ENCODE measurements at regions not wholly inside any gene's neighbourhood (a gene's known extent, or its start where the extent isn't known, plus 50 kb on each side); places are given as distances from the start of the nearest gene placed in this dataset.

DNA sequence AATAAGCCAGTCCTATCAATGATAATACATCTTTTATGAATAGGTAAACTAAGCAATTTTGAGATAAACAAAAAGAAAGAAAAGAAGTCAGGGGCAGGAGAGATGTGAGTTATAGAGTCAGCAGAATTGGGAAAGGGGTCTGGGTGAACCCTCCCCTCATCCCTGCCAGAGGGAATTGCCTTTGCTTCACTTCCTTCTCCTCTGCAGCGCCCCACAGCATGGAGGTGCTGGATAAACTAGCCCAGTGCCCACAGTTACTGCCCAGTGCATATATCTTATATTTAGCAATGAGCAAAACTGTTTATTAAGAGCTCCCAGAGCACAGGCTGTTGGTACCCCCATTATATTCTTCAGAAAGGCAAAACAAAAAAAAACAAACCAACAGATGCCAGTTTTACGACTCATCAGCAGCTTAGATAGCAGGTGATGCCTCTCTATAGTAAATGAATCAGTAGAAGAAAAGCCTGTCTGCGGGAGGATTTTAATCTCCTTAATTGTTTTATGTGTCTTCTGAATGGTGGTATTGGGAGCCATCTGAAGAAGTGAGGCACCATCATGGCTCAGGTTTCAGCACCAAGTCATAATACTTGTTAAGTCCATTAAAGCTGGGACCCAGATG is 419.2 kb downstream of the EPM2A start:
- WGBS, 2 experiments (ENCODE audit: insufficient coverage in 2 of 2): no CpG with 5 or more reads among the region's 3 CpGs
- no peak overlapping the region for H3K4me3 ChIP-seq (ENCODE audit: extremely low read depth, insufficient read depth, low read length, poor library complexity, severe bottlenecking)
- no peak overlapping the region for H3K27ac ChIP-seq (ENCODE audit: low read depth, low read length, severe bottlenecking)

DNA sequence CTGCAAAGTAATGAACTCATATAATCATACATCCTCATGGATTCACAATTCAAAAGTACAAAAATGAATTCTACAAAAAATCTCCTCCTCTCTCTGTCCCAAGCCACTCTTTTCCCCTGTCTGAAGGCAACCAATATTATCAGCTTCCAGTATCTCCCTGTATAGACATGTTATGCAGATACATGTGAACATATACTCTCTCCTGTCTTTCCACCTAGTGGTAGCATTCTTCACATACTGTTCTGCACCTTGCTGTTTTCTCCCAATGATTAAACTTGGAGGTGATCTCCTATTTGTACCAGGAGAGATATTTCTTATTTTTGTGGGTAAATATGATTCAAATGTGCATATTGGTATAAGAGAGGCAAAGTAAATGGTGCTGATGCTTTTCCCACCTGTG is 416.4 kb downstream of the EPM2A start:
- Histone ChIP-seq H3K4me1 (ENCODE audit: control insufficient read depth, insufficient read depth, low read length, poor library complexity, severe bottlenecking) (no peaks in the 10 kb centered on the region), H3K27ac (ENCODE audit: low read depth, low read length, severe bottlenecking) (no peak overlapping the region), H3K4me3 (ENCODE audit: extremely low read depth, insufficient read depth, low read length, poor library complexity, severe bottlenecking) (no peak overlapping the region), H3K36me3 (ENCODE audit: control insufficient read depth, insufficient read depth, low read length) (no peaks in the 10 kb centered on the region), H3K9me3 (ENCODE audit: control insufficient read depth, low read length) (no peaks in the 10 kb centered on the region)

More for the DNA sequence above, 419.2 kb downstream of the EPM2A start:
- no peaks in the 10 kb centered on the region for H3K36me3 ChIP-seq (ENCODE audit: control insufficient read depth, insufficient read depth, low read length)
- H3K4me1 ChIP-seq (ENCODE audit: control insufficient read depth, insufficient read depth, low read length, poor library complexity, severe bottlenecking): no peaks in the 10 kb centered on the region
- no peaks in the 10 kb centered on the region for H3K9me3 ChIP-seq (ENCODE audit: control insufficient read depth, low read length)

- no peaks in the 10 kb centered on the region for H3K9me3 ChIP-seq (ENCODE audit: control insufficient read depth, low read length)
- WGBS, 2 experiments (ENCODE audit: insufficient coverage in 2 of 2): no CpG with 5 or more reads among the region's 2 CpGs
- no peaks in the 10 kb centered on the region for H3K4me1 ChIP-seq (ENCODE audit: control insufficient read depth, insufficient read depth, low read length, poor library complexity, severe bottlenecking)
- no peaks in the 10 kb centered on the region for H3K36me3 ChIP-seq (ENCODE audit: control insufficient read depth, insufficient read depth, low read length)
- H3K27ac ChIP-seq (ENCODE audit: low read depth, low read length, severe bottlenecking): no peak overlapping the region
- no peak overlapping the region for H3K4me3 ChIP-seq (ENCODE audit: extremely low read depth, insufficient read depth, low read length, poor library complexity, severe bottlenecking)
Observed at GRCh38 chr6:145319605-145320004, 415.7 kb downstream of the EPM2A start.

- H3K27ac ChIP-seq (ENCODE audit: low read depth, low read length, severe bottlenecking): no peak overlapping the region
- 92 to 100% methylated on average over 1 of the region's 1 CpG for WGBS, 2 experiments (ENCODE audit: insufficient coverage in 2 of 2)
- H3K4me1 ChIP-seq (ENCODE audit: control insufficient read depth, insufficient read depth, low read length, poor library complexity, severe bottlenecking): no peaks in the 10 kb centered on the region
- H3K4me3 ChIP-seq (ENCODE audit: extremely low read depth, insufficient read depth, low read length, poor library complexity, severe bottlenecking): no peak overlapping the region
- H3K9me3 ChIP-seq (ENCODE audit: control insufficient read depth, low read length): no peaks in the 10 kb centered on the region
- H3K36me3 ChIP-seq (ENCODE audit: control insufficient read depth, insufficient read depth, low read length): no peaks in the 10 kb centered on the region
Observed at GRCh38 chr6:145323646-145324045, 411.7 kb downstream of the EPM2A start.

- 93 to 100% methylated on average over 1 to 2 of the region's 2 CpGs for WGBS, 2 experiments (ENCODE audit: insufficient coverage in 2 of 2)
- no peaks in the 10 kb centered on the region for H3K9me3 ChIP-seq (ENCODE audit: control insufficient read depth, low read length)
- H3K27ac ChIP-seq (ENCODE audit: low read depth, low read length, severe bottlenecking): no peak overlapping the region
- H3K4me3 ChIP-seq (ENCODE audit: extremely low read depth, insufficient read depth, low read length, poor library complexity, severe bottlenecking): no peak overlapping the region
- H3K4me1 ChIP-seq (ENCODE audit: control insufficient read depth, insufficient read depth, low read length, poor library complexity, severe bottlenecking): no peaks in the 10 kb centered on the region
- H3K36me3 ChIP-seq (ENCODE audit: control insufficient read depth, insufficient read depth, low read length): no peaks in the 10 kb centered on the region
Observed at GRCh38 chr6:145327586-145327985, 407.7 kb downstream of the EPM2A start.

GRCh38 chr6:145329257-145329656 is 406.1 kb downstream of the EPM2A start:
- Histone ChIP-seq H3K27ac (ENCODE audit: low read depth, low read length, severe bottlenecking) (no peak overlapping the region), H3K36me3 (ENCODE audit: control insufficient read depth, insufficient read depth, low read length) (no peaks in the 10 kb centered on the region), H3K4me3 (ENCODE audit: extremely low read depth, insufficient read depth, low read length, poor library complexity, severe bottlenecking) (no peak overlapping the region), H3K9me3 (ENCODE audit: control insufficient read depth, low read length) (no peaks in the 10 kb centered on the region), H3K4me1 (ENCODE audit: control insufficient read depth, insufficient read depth, low read length, poor library complexity, severe bottlenecking) (no peaks in the 10 kb centered on the region)
- 73% methylated on average over 2 of the region's 3 CpGs; no CpG with 5 or more reads in 1 of the 2 experiments for WGBS, 2 experiments (ENCODE audit: insufficient coverage in 2 of 2)

GRCh38 chr6:145331066-145331465 is 404.3 kb downstream of the EPM2A start:
- 86 to 92% methylated on average over 3 to 4 of the region's 4 CpGs for WGBS, 2 experiments (ENCODE audit: insufficient coverage in 2 of 2)

DNA sequence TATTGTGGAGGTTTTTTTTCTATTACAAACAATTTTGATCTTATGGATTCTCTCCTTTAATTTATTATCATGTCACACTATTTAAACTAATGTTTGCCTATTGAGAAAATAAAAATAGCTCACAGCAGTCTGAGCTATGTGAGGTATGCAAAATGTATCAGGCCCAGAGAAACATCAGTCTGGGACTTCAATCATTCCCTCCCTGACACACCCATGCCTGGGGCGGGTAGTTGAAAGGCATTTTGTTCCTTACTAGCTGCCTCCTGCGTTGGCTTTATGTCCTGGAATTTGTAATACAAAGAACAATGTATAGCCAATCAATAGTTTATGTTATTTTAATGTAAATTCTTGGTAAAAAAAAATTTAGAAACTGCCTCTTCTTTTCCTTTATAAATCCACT is 403.3 kb downstream of the EPM2A start:
- WGBS, 2 experiments (ENCODE audit: insufficient coverage in 2 of 2): no CpG with 5 or more reads among the region's 2 CpGs
- H3K36me3 ChIP-seq (ENCODE audit: control insufficient read depth, insufficient read depth, low read length): no peaks in the 10 kb centered on the region
- no peak overlapping the region for H3K4me3 ChIP-seq (ENCODE audit: extremely low read depth, insufficient read depth, low read length, poor library complexity, severe bottlenecking)
- H3K27ac ChIP-seq (ENCODE audit: low read depth, low read length, severe bottlenecking): no peak overlapping the region
- no peaks in the 10 kb centered on the region for H3K9me3 ChIP-seq (ENCODE audit: control insufficient read depth, low read length)
- H3K4me1 ChIP-seq (ENCODE audit: control insufficient read depth, insufficient read depth, low read length, poor library complexity, severe bottlenecking): no peaks in the 10 kb centered on the region

More at GRCh38 chr6:145331066-145331465, 404.3 kb downstream of the EPM2A start:
- no peaks in the 10 kb centered on the region for H3K9me3 ChIP-seq (ENCODE audit: control insufficient read depth, low read length)
- no peak overlapping the region for H3K4me3 ChIP-seq (ENCODE audit: extremely low read depth, insufficient read depth, low read length, poor library complexity, severe bottlenecking)
- no peak overlapping the region for H3K27ac ChIP-seq (ENCODE audit: low read depth, low read length, severe bottlenecking)
- H3K4me1 ChIP-seq (ENCODE audit: control insufficient read depth, insufficient read depth, low read length, poor library complexity, severe bottlenecking): no peaks in the 10 kb centered on the region
- no peaks in the 10 kb centered on the region for H3K36me3 ChIP-seq (ENCODE audit: control insufficient read depth, insufficient read depth, low read length)

DNA sequence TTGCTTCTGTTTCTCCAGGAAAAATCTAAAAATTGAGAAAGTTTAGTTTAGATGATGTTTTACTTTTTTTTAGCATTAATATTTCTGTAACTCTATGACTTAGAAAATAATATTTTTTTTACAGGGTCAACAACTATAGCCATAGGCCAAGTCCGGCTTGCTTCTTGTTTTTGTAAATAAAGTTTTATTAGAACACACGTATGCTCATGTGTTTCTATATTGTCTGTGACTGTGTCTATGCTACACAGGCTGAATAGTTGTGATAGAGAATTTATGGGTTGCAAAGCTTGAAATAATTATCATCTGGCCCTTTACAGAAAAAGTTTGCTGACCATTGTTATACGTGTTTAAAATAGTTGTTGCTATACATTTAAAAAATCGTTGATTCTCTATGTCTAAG is 399.2 kb downstream of the EPM2A start:
- H3K27ac ChIP-seq (ENCODE audit: low read depth, low read length, severe bottlenecking): no peak overlapping the region
- WGBS, 2 experiments (ENCODE audit: insufficient coverage in 2 of 2): 94 to 100% methylated on average over 1 to 2 of the region's 4 CpGs
- H3K4me1 ChIP-seq (ENCODE audit: control insufficient read depth, insufficient read depth, low read length, poor library complexity, severe bottlenecking): no peaks in the 10 kb centered on the region
- H3K9me3 ChIP-seq (ENCODE audit: control insufficient read depth, low read length): no peaks in the 10 kb centered on the region
- no peak overlapping the region for H3K4me3 ChIP-seq (ENCODE audit: extremely low read depth, insufficient read depth, low read length, poor library complexity, severe bottlenecking)
- no peaks in the 10 kb centered on the region for H3K36me3 ChIP-seq (ENCODE audit: control insufficient read depth, insufficient read depth, low read length)

DNA sequence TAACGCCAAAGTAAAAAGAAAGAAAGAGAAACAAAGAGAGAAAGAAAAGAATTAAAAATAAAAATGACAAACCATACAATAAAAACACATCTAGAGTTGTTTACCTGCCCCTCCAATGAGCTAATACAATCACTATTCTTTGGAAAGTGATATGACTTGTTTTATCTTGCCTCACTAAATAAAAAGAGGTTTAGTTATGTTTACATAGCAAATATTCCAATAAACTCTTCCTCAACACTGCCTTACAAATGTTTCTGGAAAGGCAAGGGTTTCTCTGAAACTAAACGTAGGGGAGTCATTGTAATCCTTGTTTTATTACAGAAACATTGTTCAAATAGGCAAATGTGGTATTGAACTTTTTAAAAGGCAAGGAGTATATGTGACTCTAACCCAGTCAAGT is 396.2 kb downstream of the EPM2A start:
- WGBS, 2 experiments (ENCODE audit: insufficient coverage in 2 of 2): 100% methylated on average over 1 of the region's 2 CpGs; no CpG with 5 or more reads in 1 of the 2 experiments
- no peak overlapping the region for H3K4me3 ChIP-seq (ENCODE audit: extremely low read depth, insufficient read depth, low read length, poor library complexity, severe bottlenecking)
- no peaks in the 10 kb centered on the region for H3K9me3 ChIP-seq (ENCODE audit: control insufficient read depth, low read length)
- no peaks in the 10 kb centered on the region for H3K36me3 ChIP-seq (ENCODE audit: control insufficient read depth, insufficient read depth, low read length)
- H3K27ac ChIP-seq (ENCODE audit: low read depth, low read length, severe bottlenecking): no peak overlapping the region
- no peaks in the 10 kb centered on the region for H3K4me1 ChIP-seq (ENCODE audit: control insufficient read depth, insufficient read depth, low read length, poor library complexity, severe bottlenecking)

DNA sequence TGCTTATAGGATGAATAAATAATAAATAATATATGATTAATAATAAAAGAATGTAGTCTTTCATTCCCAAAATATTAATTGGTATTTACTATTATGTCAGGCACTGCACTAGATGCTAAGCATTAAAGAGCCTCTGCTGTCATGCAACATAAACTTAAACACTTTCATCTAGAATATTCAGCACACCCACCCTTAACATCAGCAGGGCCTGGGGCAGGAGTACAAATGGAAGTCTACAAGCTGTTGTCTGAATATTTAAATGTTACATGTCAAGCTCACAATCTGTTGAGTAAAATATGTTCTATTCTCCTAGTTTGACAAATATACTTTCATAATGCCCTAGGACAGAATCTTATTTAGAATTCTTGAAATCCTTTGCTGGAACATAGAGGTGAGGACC is 395.1 kb downstream of the EPM2A start:
- H3K36me3 ChIP-seq (ENCODE audit: control insufficient read depth, insufficient read depth, low read length): no peaks in the 10 kb centered on the region
- no peak overlapping the region for H3K4me3 ChIP-seq (ENCODE audit: extremely low read depth, insufficient read depth, low read length, poor library complexity, severe bottlenecking)
- H3K27ac ChIP-seq (ENCODE audit: low read depth, low read length, severe bottlenecking): no peak overlapping the region
- no peaks in the 10 kb centered on the region for H3K4me1 ChIP-seq (ENCODE audit: control insufficient read depth, insufficient read depth, low read length, poor library complexity, severe bottlenecking)
- no peaks in the 10 kb centered on the region for H3K9me3 ChIP-seq (ENCODE audit: control insufficient read depth, low read length)
